Retinal pigment epithelial cell (primary cell): ENCODE measurements at regions not wholly inside any gene's neighbourhood (a gene's known extent, or its start where the extent isn't known, plus 50 kb on each side); places are given as distances from the start of the nearest gene placed in this dataset.
"Not testable (repeated sequence)": the region's sequence is repeated elsewhere in the genome, so short reads cannot be mapped to it uniquely, and the experiment has no call there.

Experiments
- DNase-seq: peaks from one replicate; pipeline ENCODE4 v3.0.0-alpha.2; 2010; ENCODE audit warnings: low read depth
- H3K4me3 ChIP-seq: 2 replicates; pipeline ENCODE4 v1.5.1; 2011; ENCODE audit warnings: mild to moderate bottlenecking, low read length, control low read depth, moderate library complexity
- CTCF ChIP-seq: conservative IDR thresholded peaks from 2 replicates; pipeline ENCODE4 v1.5.1; 2011; ENCODE audit warnings: low read depth, low read length, control low read depth, inconsistent platforms

GRCh38 chr10:8403711-8404371 lies 349.4 kb downstream of the GATA3 start:
- H3K4me3 ChIP-seq = no peak overlapping the region
- no peak for DNase-seq
- TF ChIP-seq CTCF = no peak

- no peak for TF ChIP-seq CTCF
- DNase-seq = no peak
- no peak overlapping the region for H3K4me3 ChIP-seq
These were observed 350.2 kb downstream of the GATA3 start for GRCh38 chr10:8404721-8405120.

GRCh38 chr10:8405596-8405995 lies 351.1 kb downstream of the GATA3 start:
- H3K4me3 ChIP-seq = no peak overlapping the region
- TF ChIP-seq CTCF = no peak
- DNase-seq = no peak

GRCh38 chr10:8407501-8408021 lies 353.1 kb downstream of the GATA3 start:
- no peak overlapping the region for H3K4me3 ChIP-seq
- no peak for TF ChIP-seq CTCF
- DNase-seq = no peak

GRCh38 chr10:8410506-8410905 lies 356.0 kb downstream of the GATA3 start:
- no peak for DNase-seq
- no peak for TF ChIP-seq CTCF
- no peak overlapping the region for H3K4me3 ChIP-seq

- no peak for TF ChIP-seq CTCF
- no peak overlapping the region for H3K4me3 ChIP-seq
- no peak for DNase-seq
These were observed 358.1 kb downstream of the GATA3 start for GRCh38 chr10:8412541-8412940.

- DNase-seq, H3K4me3 ChIP-seq: not testable (repeated sequence)
These were observed 360.5 kb downstream of the GATA3 start for GRCh38 chr10:8415029-8415428.
